NCI-H2107 (cell line): ENCODE measurements at regions not wholly inside any gene's neighbourhood (a gene's known extent, or its start where the extent isn't known, plus 50 kb on each side); places are given as distances from the start of the nearest gene placed in this dataset.
"Not testable (repeated sequence)": the region's sequence is repeated elsewhere in the genome, so short reads cannot be mapped to it uniquely, and the experiment has no call there.

Experiments used
- DNase-seq: peaks from one replicate; lab custom pipeline; 2025; lab: John Stamatoyannopoulos, UW

GRCh38 chr5:92560698-92561401, 1020.2 kb downstream of the NR2F1-AS1 start:
- DNase-seq, result no peak

DNA sequence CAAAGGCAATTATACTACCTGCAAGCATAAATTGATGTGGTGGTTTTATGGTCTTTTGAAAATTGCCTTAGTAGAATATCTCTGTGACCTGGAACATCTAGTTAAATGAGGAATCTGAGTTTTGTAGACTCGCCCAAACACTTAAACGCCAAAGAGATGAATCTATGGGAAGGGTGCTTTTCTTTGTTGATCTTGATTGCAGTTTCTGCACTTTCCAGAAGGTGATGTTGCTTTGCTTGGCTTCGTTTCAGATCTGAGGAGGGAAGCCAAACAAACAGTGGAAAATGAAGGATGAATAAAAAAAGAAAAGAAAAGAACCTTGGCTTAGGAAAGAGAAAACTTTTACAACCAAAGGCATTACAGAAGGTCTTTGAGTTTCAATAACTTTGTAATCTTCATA, 1021.2 kb downstream of the NR2F1-AS1 start:
- DNase-seq, result no peak

DNA sequence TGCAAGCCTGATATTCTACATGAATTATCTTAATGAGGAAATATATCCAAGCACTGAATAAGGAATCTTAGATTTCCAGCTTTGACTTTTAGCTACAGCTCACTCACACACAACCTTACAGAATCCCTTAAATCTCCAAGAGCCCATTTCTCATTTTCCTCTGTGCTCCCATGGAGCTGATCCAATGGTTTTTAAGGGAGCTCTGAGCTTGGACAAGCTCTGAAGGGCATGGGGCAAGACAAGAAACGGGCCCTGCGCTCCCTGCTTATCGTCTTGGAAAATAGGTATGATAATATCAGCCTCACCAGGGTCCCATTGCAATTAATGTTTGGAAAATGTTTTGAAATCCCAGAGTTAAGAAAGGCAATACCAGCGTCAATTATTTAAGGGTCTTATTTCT, 1021.7 kb downstream of the NR2F1-AS1 start:
- no peak for DNase-seq

DNA sequence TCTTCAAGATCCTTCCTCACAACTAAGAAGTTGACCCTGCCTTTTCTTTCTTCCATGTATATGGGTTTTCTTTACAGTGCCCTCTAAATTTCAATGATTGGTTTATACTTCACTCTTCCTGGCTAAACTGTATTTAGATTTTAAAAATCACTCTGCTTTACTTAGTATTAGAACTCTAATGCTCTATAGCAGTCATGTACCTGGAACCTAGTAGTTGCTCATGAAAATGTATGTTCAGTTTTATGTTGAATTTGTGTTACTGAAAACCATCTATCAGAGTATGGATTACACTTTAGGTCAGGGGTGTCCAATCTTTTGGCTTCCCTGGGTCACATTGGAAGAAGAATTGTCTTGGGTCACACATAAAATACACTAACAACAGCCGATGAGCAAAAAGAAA, 1024.3 kb downstream of the NR2F1-AS1 start:
- DNase-seq, result no peak

DNA sequence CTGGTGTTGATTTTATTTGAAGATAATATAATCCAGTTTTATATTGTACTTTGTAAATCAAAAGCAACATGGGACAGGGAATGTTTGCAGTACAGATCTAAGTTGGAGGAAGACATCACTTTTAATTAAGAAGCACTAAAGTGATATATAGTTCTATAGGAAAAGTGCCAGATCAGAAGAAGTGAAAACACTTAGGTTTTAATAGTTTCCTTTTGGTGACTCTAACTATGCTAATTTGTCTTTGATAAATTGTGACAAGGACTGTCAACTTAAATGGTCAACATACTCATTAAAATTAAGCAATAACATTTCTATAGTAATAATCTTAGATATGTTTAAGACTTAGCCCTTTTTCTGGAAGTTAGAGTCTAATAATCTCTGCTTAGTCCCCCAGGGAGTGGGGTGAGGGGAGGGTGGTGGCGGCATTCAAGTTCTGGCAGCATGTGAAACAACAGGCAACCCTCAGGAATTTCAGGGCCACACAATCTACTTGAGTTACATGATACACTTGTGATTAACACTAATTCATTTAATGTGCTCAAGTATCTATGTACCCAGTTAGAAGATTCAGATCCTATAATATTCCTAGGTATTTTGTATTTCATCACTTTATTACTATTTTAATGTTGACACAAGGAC, 1026.5 kb downstream of the NR2F1-AS1 start:
- DNase-seq, result no peak

DNA sequence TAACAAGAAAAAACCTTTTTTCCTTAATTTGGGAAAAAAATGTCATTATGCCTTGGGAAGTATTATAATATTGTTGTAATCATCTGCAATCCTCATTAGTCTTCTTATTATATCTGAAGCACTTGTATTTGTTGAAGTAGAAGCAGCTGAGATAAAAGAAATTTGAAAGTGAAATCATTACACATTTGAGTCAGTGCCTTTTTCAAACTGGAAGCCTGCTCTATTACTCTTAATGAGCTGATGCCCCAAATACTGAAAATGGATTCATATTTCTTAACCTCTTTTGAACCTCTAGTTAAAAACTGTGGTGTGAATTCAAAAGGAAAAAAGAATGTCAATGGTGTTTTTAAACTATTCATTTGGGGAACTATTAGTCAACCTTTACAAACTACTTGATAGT, 1027.7 kb downstream of the NR2F1-AS1 start:
- no peak for DNase-seq

GRCh38 chr5:92552206-92553160, 1028.5 kb downstream of the NR2F1-AS1 start:
- peak; percentile 8 for DNase-seq

GRCh38 chr5:92548346-92548745, 1032.7 kb downstream of the NR2F1-AS1 start:
- DNase-seq, result no peak

DNA sequence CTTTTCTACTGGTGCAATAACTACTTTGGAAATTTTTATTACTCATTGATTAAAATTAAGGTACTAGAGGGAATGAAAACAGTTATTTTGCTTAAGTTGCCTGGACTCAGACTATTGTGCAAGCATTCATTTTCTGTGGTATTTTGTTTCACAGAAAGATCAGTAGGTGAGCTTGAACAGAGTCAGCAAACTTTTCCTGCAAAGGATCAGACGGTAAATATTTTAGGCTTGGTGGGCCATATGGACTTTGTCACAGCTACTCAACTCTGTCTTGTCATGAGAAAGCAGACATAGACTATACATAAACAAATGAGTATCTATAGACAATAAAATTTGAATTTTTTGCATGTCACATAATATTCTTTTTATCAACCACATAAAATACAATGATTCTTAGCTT, 1036.4 kb downstream of the NR2F1-AS1 start:
- no peak for DNase-seq

- no peak for DNase-seq
Observed at GRCh38 chr5:92544036-92544435, 1037.0 kb downstream of the NR2F1-AS1 start.

- no peak for DNase-seq
Observed at GRCh38 chr5:92543201-92543600, 1037.8 kb downstream of the NR2F1-AS1 start.

GRCh38 chr5:92542017-92542416, 1039.0 kb downstream of the NR2F1-AS1 start:
- DNase-seq, result not testable (repeated sequence)

DNA sequence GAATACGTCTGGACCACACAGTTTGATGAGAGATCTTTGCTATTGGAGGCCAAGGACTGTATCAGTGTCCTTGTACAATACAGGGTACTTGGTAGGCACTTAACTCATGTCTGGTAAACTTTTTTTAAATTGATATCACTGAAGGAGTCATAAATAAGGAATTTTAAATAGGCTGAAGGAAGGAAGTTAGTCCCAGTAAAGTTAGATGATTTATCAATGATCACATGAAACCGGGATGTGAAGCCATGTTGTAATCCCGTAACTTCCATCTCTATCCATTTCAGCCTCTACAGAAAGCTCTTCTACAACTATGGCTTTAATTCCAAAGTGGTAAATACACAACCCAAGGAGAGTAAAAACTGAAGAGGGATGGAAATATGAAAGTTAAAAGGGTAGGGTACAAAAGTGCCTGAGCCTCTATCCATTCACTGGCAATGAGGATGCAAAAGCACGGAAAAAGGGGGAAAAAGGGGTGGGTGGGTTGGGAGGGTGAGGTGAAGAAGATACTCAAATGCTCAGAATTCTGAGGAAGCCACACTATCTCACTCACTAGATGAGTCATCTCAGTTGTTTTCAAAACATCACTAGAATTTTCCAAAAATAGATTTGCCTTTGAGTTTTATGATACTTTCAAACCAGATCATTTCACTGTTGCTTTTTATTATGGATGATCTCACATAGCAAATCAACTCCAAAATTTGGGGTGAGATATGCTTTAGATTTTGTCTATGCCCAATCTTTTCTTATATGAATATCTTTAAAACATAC, 1053.5 kb downstream of the NR2F1-AS1 start:
- DNase-seq, result no peak

DNA sequence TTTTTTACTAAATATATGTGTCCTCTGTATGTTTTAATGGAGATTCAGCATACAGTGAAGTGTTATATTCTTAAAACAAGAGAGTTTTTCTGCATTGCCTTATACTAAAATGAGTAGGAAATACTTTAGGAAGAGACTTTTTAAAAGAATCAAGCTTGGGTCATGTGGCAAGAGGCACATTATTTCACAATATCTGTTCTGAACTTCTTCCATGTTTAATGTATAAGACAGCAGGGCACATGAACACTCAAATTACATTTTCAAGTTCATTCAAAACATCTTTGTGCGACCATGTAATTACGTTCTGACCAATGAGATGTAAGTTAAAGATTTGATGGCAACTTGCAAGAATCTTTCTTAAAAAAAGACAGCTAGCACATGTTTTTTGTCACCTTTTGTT, 1055.9 kb downstream of the NR2F1-AS1 start:
- DNase-seq, result no peak

DNA sequence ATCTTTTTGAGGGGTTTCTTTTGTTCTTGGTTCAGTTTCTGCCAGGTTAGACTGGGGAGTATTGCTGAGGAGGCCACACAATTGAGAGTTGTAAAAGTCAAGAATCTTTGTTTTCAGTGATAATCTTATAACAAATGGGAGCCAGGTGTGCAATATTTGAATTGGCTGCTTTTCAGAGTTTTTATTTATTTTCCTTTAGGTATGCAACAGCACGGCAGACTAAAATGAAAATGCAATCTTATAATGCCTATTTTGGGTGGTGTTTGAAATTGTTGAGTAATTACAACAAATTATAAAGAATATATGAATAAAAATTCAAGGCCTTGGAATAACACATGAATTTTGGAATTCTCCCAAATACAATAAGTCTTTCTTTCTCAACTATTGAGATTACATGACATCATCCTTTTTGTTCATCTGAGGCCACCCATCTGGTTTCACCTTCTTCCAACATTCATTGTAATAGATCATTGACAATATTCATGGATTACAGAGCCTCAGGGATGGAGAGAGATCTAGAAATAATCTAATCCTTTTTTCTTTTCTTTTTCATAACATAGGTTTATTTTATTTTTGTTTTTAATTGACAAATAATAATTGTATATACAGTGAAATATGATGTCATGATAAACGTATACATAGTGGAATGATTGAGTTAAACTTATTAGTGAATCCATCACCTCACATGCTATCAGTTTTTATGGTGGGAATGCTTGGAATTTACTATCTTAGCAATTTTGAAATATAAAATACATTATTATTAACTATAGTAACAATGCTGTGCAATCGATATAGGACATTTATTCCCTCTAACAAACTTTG, 1061.0 kb downstream of the NR2F1-AS1 start:
- DNase-seq, result no peak

GRCh38 chr5:92518318-92518904, 1062.6 kb downstream of the NR2F1-AS1 start:
- DNase-seq, result no peak

- DNase-seq, result no peak
Observed at GRCh38 chr5:92514896-92515295, 1066.1 kb downstream of the NR2F1-AS1 start.

- DNase-seq, result no peak
Observed at GRCh38 chr5:92513067-92513466, 1068.0 kb downstream of the NR2F1-AS1 start.

DNA sequence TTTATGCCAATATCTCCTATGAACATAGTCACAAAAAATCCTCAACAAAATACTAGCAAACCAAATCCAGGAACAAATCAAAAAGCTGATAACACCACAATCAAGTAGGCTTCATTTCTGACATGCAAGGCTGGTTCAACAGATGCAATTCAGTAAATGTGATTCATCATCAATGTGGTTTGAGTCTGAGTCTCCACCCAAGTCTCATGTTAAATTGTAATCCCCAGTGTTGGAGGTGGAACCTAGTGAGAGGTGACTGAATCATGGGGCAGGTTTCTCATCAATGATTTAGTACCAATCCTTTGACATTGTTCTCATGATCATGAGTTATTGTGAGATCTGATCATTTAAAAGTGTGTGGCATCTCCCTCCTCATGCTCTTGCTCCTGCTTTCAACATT, 1072.7 kb downstream of the NR2F1-AS1 start:
- DNase-seq, result no peak

GRCh38 chr5:92505925-92506324, 1075.1 kb downstream of the NR2F1-AS1 start:
- DNase-seq, result no peak

DNA sequence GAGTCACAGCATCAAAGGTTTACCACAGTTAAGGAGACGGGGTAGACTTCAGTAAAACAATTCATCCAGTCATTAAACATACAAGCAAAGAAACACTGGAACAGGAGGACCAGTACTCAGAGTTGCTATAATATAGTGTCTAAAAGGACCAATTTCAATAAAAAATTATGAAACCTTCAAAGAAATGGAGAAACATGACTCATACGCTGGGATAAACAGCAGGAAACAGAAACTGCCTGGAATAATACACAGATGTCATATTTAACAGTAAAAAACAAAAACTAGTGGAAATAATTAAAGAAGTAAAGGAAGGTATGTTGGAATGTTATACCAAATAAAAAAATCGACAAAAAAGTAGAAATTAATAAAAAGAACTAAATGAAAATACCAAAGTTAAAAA, 1075.9 kb downstream of the NR2F1-AS1 start:
- DNase-seq, result no peak
